CD8-positive, alpha-beta memory T cell (primary cell): ENCODE measurements at regions not wholly inside any gene's neighbourhood (a gene's known extent, or its start where the extent isn't known, plus 50 kb on each side); places are given as distances from the start of the nearest gene placed in this dataset.

Experiments
- CTCF ChIA-PET: fragments of 350-600 bp; sonication (Branson Sonifier 250); formaldehyde crosslinking; loops from one replicate; lab custom pipeline; 2021; ENCODE audit warnings: antibody characterized with exemption; lab: Charles Lee
- POLR2A ChIA-PET: fragments of 350-600 bp; sonication (Branson Sonifier 250); formaldehyde crosslinking; loops from one replicate; lab custom pipeline; 2021; ENCODE audit warnings: antibody characterized with exemption; lab: Charles Lee
- DNase-seq, 5 donors: peaks; one replicate each; pipeline versions ENCODE4 v3.0.0 to v3.0.0-alpha.2; 2020 to 2022; ENCODE audit warnings: mixed read lengths in 1 of 5
- H3K27ac ChIP-seq: one replicate; pipeline ENCODE4 v1.7.0; 2013; ENCODE audit warnings: low read depth, mild to moderate bottlenecking, low read length, moderate library complexity
- H3K27me3 ChIP-seq: 2 replicates; pipeline ENCODE4 v1.7.0; 2013; ENCODE audit warnings: low read length, mild to moderate bottlenecking; ENCODE audit not compliant: insufficient read depth, poor library complexity, severe bottlenecking
- H3K36me3 ChIP-seq: 2 replicates; pipeline ENCODE4 v1.7.0; 2013; ENCODE audit warnings: mild to moderate bottlenecking, low read length, moderate library complexity; ENCODE audit not compliant: insufficient read depth
- H3K4me1 ChIP-seq: 2 replicates; pipeline ENCODE4 v1.7.0; 2013; ENCODE audit warnings: mild to moderate bottlenecking, low read length, moderate library complexity; ENCODE audit not compliant: insufficient read depth
- H3K4me3 ChIP-seq: 2 replicates; pipeline ENCODE4 v1.7.0; 2013; ENCODE audit warnings: mild to moderate bottlenecking, low read length
- H3K9me3 ChIP-seq: 2 replicates; pipeline ENCODE4 v1.7.0; 2013; ENCODE audit warnings: mild to moderate bottlenecking, low read length
- H3K27ac Mint-ChIP-seq, 8 donors: one replicate each; pipeline ENCODE4 v1.8.0; 2020 to 2021; ENCODE audit warnings: mixed read lengths in 8 of 8, mild to moderate bottlenecking in 6 of 8, inconsistent platforms in 3 of 8, moderate library complexity in 3 of 8
- H3K27me3 Mint-ChIP-seq, 2 donors: one replicate each; pipeline ENCODE4 v1.8.0; 2020 to 2021; ENCODE audit warnings: mixed read lengths in 2 of 2, mild to moderate bottlenecking in 1 of 2, moderate library complexity in 1 of 2
- H3K36me3 Mint-ChIP-seq, 3 donors: one replicate each; pipeline ENCODE4 v1.8.0; 2020 to 2021; ENCODE audit warnings: mixed read lengths in 3 of 3, inconsistent platforms in 1 of 3, mild to moderate bottlenecking in 1 of 3
- H3K4me1 Mint-ChIP-seq, 3 donors: one replicate each; pipeline ENCODE4 v1.8.0; 2020 to 2021; ENCODE audit warnings: mixed read lengths in 3 of 3, inconsistent platforms in 1 of 3, mild to moderate bottlenecking in 1 of 3
- H3K4me3 Mint-ChIP-seq, 7 donors: one replicate each; pipeline ENCODE4 v1.8.0; 2020 to 2021; ENCODE audit warnings: mixed read lengths in 7 of 7, mild to moderate bottlenecking in 6 of 7, moderate library complexity in 4 of 7, inconsistent platforms in 2 of 7
- H3K9me3 Mint-ChIP-seq, 5 donors: one replicate each; pipeline ENCODE4 v1.8.0; 2020 to 2022; ENCODE audit warnings: mixed read lengths in 5 of 5, mild to moderate bottlenecking in 3 of 5, moderate library complexity in 2 of 5, inconsistent platforms in 1 of 5

DNA sequence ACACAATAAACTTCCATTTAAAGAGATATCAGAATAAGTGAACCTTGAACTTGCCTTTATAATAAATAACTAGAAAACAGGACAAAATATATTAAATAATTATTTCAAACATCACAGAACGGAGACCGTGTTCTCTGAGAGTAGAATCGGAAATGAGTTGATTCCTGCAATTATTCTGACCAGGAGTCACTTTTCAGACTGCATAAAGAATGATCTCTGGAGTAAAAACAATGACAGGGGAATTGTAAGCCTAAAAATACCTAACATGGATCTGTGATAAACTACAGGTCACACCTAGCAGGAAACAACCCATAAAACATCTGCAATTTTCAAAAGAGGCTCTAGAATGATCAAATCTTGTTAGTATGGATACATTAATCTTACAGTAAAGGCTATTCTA, 577.5 kb upstream of the SORCS1 start:
- no peak overlapping the region for H3K4me3 Mint-ChIP-seq
- Histone ChIP-seq H3K27ac (no peak overlapping the region), H3K4me1 (no peaks in the 10 kb centered on the region), H3K9me3 (no peaks in the 10 kb centered on the region), H3K27me3 (no peaks in the 10 kb centered on the region), H3K4me3 (no peak overlapping the region), H3K36me3 (no peaks in the 10 kb centered on the region)
- no peak overlapping the region for H3K27ac Mint-ChIP-seq
- H3K27me3 Mint-ChIP-seq, result no peaks in the 10 kb centered on the region
- POLR2A ChIA-PET, result no interaction called here
- H3K9me3 Mint-ChIP-seq, result peaks cover 5 to 31% (median 15%) of the 10 kb centered on the region in 5 donors
- no peaks in the 10 kb centered on the region for H3K36me3 Mint-ChIP-seq
- DNase-seq, result no peak
- CTCF ChIA-PET, result no interaction called here
- H3K4me1 Mint-ChIP-seq, result no peaks in the 10 kb centered on the region

GRCh38 chr10:107740962-107741690, 576.6 kb upstream of the SORCS1 start:
- no peaks in the 10 kb centered on the region for H3K4me1 Mint-ChIP-seq
- DNase-seq, result no peak
- Histone ChIP-seq H3K27me3 (no peaks in the 10 kb centered on the region), H3K9me3 (no peaks in the 10 kb centered on the region), H3K27ac (no peak overlapping the region), H3K4me3 (no peak overlapping the region), H3K36me3 (no peaks in the 10 kb centered on the region), H3K4me1 (no peaks in the 10 kb centered on the region)
- CTCF ChIA-PET, result no interaction called here
- no peak overlapping the region for H3K4me3 Mint-ChIP-seq
- POLR2A ChIA-PET, result no interaction called here
- no peak overlapping the region for H3K27ac Mint-ChIP-seq
- no peaks in the 10 kb centered on the region for H3K27me3 Mint-ChIP-seq
- H3K9me3 Mint-ChIP-seq, result peaks cover 5 to 31% (median 15%) of the 10 kb centered on the region in 5 donors
- no peaks in the 10 kb centered on the region for H3K36me3 Mint-ChIP-seq

DNA sequence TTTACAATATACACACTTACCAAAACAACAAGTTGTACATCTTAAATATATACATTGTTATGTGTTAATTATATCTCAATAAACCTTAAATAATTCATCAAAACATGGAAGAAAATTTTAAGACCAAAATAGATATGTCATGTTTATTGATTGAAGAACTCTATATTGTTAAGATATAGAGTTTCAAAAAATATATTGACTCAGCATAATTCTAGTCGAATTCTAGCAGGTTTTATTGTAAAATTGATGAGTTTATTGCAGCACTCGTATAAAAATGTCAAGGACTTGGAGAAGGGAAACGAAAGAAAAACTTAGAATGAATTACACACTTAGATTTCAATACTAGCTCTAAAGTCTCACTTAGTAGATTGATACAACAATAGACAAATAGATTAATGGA, 575.4 kb upstream of the SORCS1 start:
- Mint-ChIP-seq H3K27ac (no peak overlapping the region), H3K4me3 (no peak overlapping the region), H3K4me1 (no peaks in the 10 kb centered on the region), H3K27me3 (no peaks in the 10 kb centered on the region), H3K36me3 (no peaks in the 10 kb centered on the region), H3K9me3 (peaks cover 8 to 35% (median 15%) of the 10 kb centered on the region in 5 donors)
- Histone ChIP-seq H3K27ac (no peak overlapping the region), H3K4me3 (no peak overlapping the region), H3K4me1 (no peaks in the 10 kb centered on the region), H3K9me3 (no peaks in the 10 kb centered on the region), H3K36me3 (no peaks in the 10 kb centered on the region), H3K27me3 (no peaks in the 10 kb centered on the region)
- CTCF ChIA-PET, result no interaction called here
- DNase-seq, result no peak
- POLR2A ChIA-PET, result no interaction called here

DNA sequence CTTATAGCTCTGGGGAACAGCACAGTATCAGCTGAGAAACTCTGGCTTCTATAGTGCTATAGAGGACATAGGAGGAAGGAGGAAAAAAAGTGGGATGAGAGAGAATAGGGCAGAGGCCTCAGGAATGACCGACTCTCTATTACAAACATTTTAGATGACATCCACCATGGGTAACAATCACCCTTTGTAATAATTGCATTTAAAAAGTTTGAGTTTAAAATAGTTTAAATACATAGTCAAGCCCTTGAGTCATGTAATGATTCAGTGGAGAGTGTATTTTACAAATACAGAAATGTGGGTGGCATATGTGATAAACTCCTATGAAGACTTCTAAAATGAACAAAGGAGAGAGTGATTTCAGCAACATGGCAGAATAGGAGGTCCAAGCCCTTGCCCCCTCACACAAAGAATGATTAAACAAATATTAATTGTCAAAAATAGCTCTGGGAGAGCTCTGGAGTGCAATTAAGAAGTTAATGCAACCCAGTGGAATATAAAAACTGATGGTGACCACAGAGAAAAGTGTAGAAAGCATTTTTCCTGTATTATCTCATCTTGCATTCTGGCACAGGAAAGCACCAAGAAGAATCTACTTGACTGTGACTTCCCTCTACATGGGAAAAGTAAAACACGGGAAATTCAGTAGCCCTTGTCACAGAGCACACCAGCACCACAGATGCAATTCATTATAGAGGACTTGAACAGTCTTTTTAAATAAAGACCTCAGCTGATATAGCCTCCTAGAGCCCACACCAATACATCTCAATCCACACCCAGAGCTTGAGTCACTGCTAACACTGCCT, 569.0 kb upstream of the SORCS1 start:
- Histone ChIP-seq H3K4me1 (no peaks in the 10 kb centered on the region), H3K27ac (no peak overlapping the region), H3K9me3 (no peaks in the 10 kb centered on the region), H3K4me3 (no peak overlapping the region), H3K36me3 (no peaks in the 10 kb centered on the region), H3K27me3 (no peaks in the 10 kb centered on the region)
- no peak overlapping the region for H3K4me3 Mint-ChIP-seq
- CTCF ChIA-PET, result no interaction called here
- H3K36me3 Mint-ChIP-seq, result peaks cover 0 to 4% (median 0%) of the 10 kb centered on the region in 3 donors
- POLR2A ChIA-PET, result no interaction called here
- no peaks in the 10 kb centered on the region for H3K27me3 Mint-ChIP-seq
- H3K4me1 Mint-ChIP-seq, result no peaks in the 10 kb centered on the region
- H3K27ac Mint-ChIP-seq, result no peak overlapping the region
- no peak for DNase-seq
- H3K9me3 Mint-ChIP-seq, result peaks cover 15 to 53% (median 28%) of the 10 kb centered on the region in 5 donors

GRCh38 chr10:107732045-107732444, 567.5 kb upstream of the SORCS1 start:
- no peaks in the 10 kb centered on the region for H3K36me3 ChIP-seq
- no peak overlapping the region for H3K4me3 ChIP-seq
- ChIA-PET CTCF (no interaction called here), POLR2A (no interaction called here)
- Mint-ChIP-seq H3K4me3 (no peak overlapping the region), H3K27me3 (no peaks in the 10 kb centered on the region), H3K36me3 (peaks cover 0 to 4% (median 0%) of the 10 kb centered on the region in 3 donors), H3K27ac (no peak overlapping the region), H3K9me3 (peaks cover 15 to 56% (median 27%) of the 10 kb centered on the region in 5 donors), H3K4me1 (no peaks in the 10 kb centered on the region)
- no peaks in the 10 kb centered on the region for H3K4me1 ChIP-seq
- no peaks in the 10 kb centered on the region for H3K9me3 ChIP-seq
- no peaks in the 10 kb centered on the region for H3K27me3 ChIP-seq
- H3K27ac ChIP-seq, result no peak overlapping the region
- no peak for DNase-seq

DNA sequence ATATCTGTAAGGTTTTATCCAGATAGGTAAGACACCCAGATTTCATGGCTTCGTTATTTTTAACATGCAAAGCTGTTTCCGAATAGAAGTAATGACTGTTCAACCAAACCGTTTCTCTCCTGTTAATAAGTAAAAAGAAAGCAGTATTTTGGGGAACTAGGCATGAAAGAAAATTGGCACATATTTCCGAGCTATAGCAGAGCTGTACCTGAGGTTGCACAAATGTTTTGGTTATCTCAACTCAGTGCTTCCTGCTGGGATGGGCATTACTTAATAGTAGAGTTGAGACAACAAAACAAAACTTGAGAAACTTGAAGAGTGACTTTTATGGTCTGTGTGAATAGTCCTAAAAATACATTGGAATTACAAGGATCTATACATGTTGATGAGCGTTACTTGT, 564.3 kb upstream of the SORCS1 start:
- POLR2A ChIA-PET, result no interaction called here
- H3K4me1 Mint-ChIP-seq, result no peaks in the 10 kb centered on the region
- H3K27me3 ChIP-seq, result no peaks in the 10 kb centered on the region
- H3K9me3 ChIP-seq, result no peaks in the 10 kb centered on the region
- H3K9me3 Mint-ChIP-seq, result peaks cover 10 to 48% (median 23%) of the 10 kb centered on the region in 5 donors
- H3K27ac ChIP-seq, result no peak overlapping the region
- no peak for DNase-seq
- H3K4me3 ChIP-seq, result no peak overlapping the region
- no peaks in the 10 kb centered on the region for H3K4me1 ChIP-seq
- no peaks in the 10 kb centered on the region for H3K36me3 Mint-ChIP-seq
- H3K4me3 Mint-ChIP-seq, result no peak overlapping the region
- no peak overlapping the region for H3K27ac Mint-ChIP-seq
- H3K27me3 Mint-ChIP-seq, result no peaks in the 10 kb centered on the region
- no peaks in the 10 kb centered on the region for H3K36me3 ChIP-seq
- CTCF ChIA-PET, result no interaction called here

GRCh38 chr10:107727767-107728317, 563.3 kb upstream of the SORCS1 start:
- POLR2A ChIA-PET, result no interaction called here
- Mint-ChIP-seq H3K4me1 (no peaks in the 10 kb centered on the region), H3K9me3 (peaks cover 10 to 41% (median 22%) of the 10 kb centered on the region in 5 donors), H3K27me3 (no peaks in the 10 kb centered on the region), H3K36me3 (no peaks in the 10 kb centered on the region), H3K27ac (no peak overlapping the region), H3K4me3 (no peak overlapping the region)
- CTCF ChIA-PET, result no interaction called here
- no peaks in the 10 kb centered on the region for H3K4me1 ChIP-seq
- no peak overlapping the region for H3K4me3 ChIP-seq
- H3K27ac ChIP-seq, result no peak overlapping the region
- no peaks in the 10 kb centered on the region for H3K36me3 ChIP-seq
- no peaks in the 10 kb centered on the region for H3K27me3 ChIP-seq
- DNase-seq, result no peak
- peaks cover 4% of the 10 kb centered on the region for H3K9me3 ChIP-seq

GRCh38 chr10:107718864-107719263, 554.4 kb upstream of the SORCS1 start:
- no peaks in the 10 kb centered on the region for H3K4me1 Mint-ChIP-seq

More at GRCh38 chr10:107718864-107719263, 554.4 kb upstream of the SORCS1 start:
- no peak overlapping the region for H3K27ac Mint-ChIP-seq
- H3K4me3 Mint-ChIP-seq, result no peak overlapping the region
- Histone ChIP-seq H3K4me1 (no peaks in the 10 kb centered on the region), H3K4me3 (no peak overlapping the region), H3K27ac (no peak overlapping the region), H3K9me3 (peaks cover 4% of the 10 kb centered on the region), H3K36me3 (no peaks in the 10 kb centered on the region), H3K27me3 (no peaks in the 10 kb centered on the region)
- CTCF ChIA-PET, result no interaction called here
- peaks cover 0 to 1% of the 10 kb centered on the region in 2 donors for H3K27me3 Mint-ChIP-seq
- no peaks in the 10 kb centered on the region for H3K36me3 Mint-ChIP-seq
- no peak for DNase-seq
- POLR2A ChIA-PET, result no interaction called here
- H3K9me3 Mint-ChIP-seq, result peaks cover 16 to 47% (median 20%) of the 10 kb centered on the region in 5 donors
